GM20000 (cell line): ENCODE measurements at regions not wholly inside any gene's neighbourhood (a gene's known extent, or its start where the extent isn't known, plus 50 kb on each side); places are given as distances from the start of the nearest gene placed in this dataset.

ENCODE experiments used
- DNase-seq: peaks from one replicate; pipeline ENCODE4 v3.0.0; 2012; ENCODE audit warnings: low spot score
- CTCF ChIP-seq: IDR thresholded peaks from 2 replicates; pipeline ENCODE4 v1.5.1; 2012; ENCODE audit warnings: mild to moderate bottlenecking, control low read depth; ENCODE audit errors: extremely low read depth, missing control alignments

GRCh38 chr2:107634172-107634571 is 192.5 kb upstream of the RGPD4 start:
- DNase-seq = no peak
- no peak for TF ChIP-seq CTCF

DNA sequence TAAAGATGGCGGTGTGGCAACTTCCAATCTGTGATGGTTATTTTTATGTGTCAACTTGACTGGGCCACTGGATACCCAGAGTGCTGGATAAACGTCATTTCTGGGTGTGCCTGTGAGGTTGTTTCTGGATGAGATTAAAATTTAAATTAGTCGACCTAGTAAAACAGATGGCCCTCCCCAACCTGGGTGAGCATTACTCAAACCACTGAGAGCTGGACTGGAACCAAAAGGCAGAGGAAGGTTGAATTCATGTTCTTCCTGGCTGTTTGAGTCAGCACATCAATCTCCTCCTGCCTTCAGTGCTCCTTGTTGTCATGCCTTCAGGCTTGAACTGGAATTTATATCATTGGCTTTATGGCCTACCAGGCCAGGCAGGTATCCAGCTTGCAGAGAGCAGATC is 190.8 kb upstream of the RGPD4 start:
- no peak for DNase-seq
- TF ChIP-seq CTCF = no peak

GRCh38 chr2:107645586-107645985 is 181.1 kb upstream of the RGPD4 start:
- DNase-seq = no peak
- TF ChIP-seq CTCF = no peak

DNA sequence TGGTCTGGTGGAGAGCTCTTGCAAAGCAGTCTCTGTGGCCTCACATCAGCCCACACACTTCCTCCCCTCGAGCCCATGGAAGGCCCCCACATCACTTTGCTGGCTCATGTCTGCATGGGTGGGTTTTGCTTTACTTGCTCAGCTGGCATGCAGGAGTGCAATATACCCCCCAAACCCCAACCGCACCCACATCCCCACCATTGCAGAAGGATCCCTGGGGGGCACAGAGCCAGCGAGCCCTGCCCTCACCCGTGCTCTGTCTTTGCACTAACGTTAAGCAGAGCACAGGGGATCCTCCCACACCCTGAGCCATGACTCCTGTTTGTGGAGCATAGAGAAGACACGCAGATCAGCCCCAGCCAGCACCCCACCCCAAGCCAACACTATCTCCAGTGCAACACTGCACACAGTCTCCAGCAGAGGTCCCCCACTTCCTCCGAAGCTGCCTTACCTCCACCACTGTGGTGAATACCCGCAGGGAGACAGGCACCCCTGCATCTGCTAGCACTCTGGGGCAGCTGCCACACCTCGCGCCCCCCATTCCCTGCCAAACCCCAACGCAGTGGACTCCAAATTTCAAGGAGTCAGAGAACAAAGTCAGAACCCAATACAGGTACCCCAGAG is 177.8 kb upstream of the RGPD4 start:
- DNase-seq = no peak
- no peak for TF ChIP-seq CTCF

- no peak for TF ChIP-seq CTCF
- no peak for DNase-seq
Observed at GRCh38 chr2:107657049-107657448, 169.6 kb upstream of the RGPD4 start.

DNA sequence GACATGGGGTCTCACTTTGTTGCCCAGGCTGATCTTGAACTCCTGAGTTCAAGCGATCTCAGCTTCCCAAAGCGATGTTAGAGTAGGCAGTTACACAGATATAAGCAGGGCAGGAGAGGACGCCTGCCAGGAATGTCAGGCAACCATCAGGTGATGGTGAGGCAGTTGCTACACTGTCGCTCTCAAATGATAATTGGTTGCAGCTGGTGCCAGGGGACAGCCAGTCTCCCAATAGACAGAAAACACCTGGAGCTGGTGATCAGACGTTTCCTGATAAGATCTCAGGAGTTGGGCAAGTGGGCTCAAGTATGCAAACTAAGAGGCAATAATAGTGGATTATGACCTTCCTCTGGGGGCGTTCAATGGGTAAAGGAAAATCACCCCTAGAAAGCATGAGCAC is 163.1 kb upstream of the RGPD4 start:
- no peak for DNase-seq
- TF ChIP-seq CTCF = no peak

DNA sequence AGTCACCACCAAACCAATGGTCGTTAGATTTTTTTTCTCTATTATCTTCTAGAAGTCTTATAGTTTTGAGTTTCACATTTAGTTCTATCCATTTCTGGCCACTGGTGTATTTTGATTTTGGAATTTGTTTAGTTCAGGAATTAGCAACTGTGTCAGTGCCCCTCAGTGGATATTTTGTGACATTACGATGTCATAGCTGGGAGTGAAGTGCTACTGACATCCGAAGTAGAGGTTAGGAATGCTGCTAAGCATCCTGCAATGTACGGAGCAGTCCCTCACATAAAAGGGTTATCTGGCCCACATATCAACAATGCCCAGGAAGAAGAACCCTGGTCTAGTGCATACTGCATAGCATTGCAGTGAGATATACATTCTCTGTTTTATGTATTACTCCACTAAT is 157.4 kb upstream of the RGPD4 start:
- no peak for TF ChIP-seq CTCF
- DNase-seq = no peak
